Pancreas (tissue), 10 donors: ENCODE measurements at regions not wholly inside any gene's neighbourhood (a gene's known extent, or its start where the extent isn't known, plus 50 kb on each side); places are given as distances from the start of the nearest gene placed in this dataset.

Experiments
- ATAC-seq, 4 donors: fragments of 200-7000 bp; cut with Tn5 transposase; one replicate each; pipeline versions ENCODE4 v1.8.0 to v1.9.1; 2020; ENCODE audit warnings: mild to moderate bottlenecking in 4 of 4, moderate library complexity in 4 of 4
- DNase-seq, 6 donors: peaks; one replicate each; pipeline ENCODE4 v3.0.0-alpha.2; 2020
- FAIRE-seq: peaks from 2 replicates; lab custom pipeline; 2012; peaks lifted over from hg19 to GRCh38; lab: Jason Lieb, UNC
- H3K27ac ChIP-seq, 4 donors: fragments of 200-600 bp; sonication (generic); 1 replicate in 3 of 4; 2 replicates in 1 of 4; pipeline versions ENCODE4 v1.5.0 to v1.8.0; 2020
- H3K27me3 ChIP-seq, 4 donors: fragments of 200-600 bp; one replicate each; pipeline ENCODE4 v1.8.0; 2021
- H3K36me3 ChIP-seq, 3 donors: fragments of 200-600 bp; sonication (generic) in 1 of 3; one replicate each; pipeline versions ENCODE4 v1.5.0 to v1.8.0; 2020 to 2021
- H3K4me1 ChIP-seq, 3 donors: fragments of 200-600 bp; one replicate each; pipeline ENCODE4 v1.8.0; 2021
- H3K4me3 ChIP-seq, 4 donors: fragments of 200-600 bp; sonication (generic) in 2 of 4; one replicate each; pipeline versions ENCODE4 v1.5.0 to v1.8.0; 2020 to 2021
- H3K9me3 ChIP-seq, 4 donors: fragments of 200-600 bp; one replicate each; pipeline ENCODE4 v1.8.0; 2021
- WGBS, 2 donors: extraction: QIAGEN DNeasy Blood & Tissue Kit; methylation state at CpG; one replicate each; pipeline ENCODE4 v1.1.7; 2013; 5-methylcytosine and 5-hydroxymethylcytosine counted together
- intact Hi-C, 3 donors: fragments of 100-400 bp; cut with DNase I; formaldehyde crosslinking; loops; one replicate each; pipeline versions ENCODE4 v1.11.1 to v1.14.2; 2022
- TF ChIP-seq, protein P1 (sequence below), 4 donors: fragments of 200-600 bp; sonication (generic) in 3 of 4; IDR thresholded peaks; one replicate each; pipeline versions ENCODE4 v1.5.0 to v1.8.0; 2021; ENCODE audit warnings: antibody characterized with exemption in 4 of 4
- donor health status: healthy with polysubstance abuse.
- donor health status: DM: no; HTN: no; CAD: no; lungs with moderate emphysema.
- donor health status: DM: no; HTN: no; CAD: no.
- donor health status: control.
- donor health status: control.
- donor health status: Bipolar disorder and iron deficiency.
- donor health status: DM: yes; HTN: yes; CAD: no.
- donor health status: DM: no; HTN: no; CAD: no.
- donor health status: DM: no; HTN: no; CAD: no.
- donor health status: DM: yes; HTN: yes; CAD: no.

DNA sequence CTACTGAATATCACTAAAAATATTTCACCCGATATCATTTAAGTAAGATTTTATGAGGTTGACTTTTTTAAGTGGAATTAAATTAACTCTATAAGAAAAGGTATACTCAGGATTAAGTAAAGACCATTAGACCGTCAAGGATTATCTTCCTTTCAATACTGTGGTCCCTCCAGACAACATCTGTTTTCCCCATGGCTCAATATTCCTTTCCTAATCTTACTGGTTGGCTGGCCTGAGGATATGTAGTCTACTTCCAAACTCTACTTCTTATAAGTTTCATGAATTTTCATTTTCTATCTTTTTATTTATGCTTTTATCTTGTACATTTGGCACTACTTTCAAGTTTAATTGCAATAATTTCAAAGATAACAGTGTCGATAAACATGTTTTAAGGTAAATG is 725.4 kb downstream of the PCDH7 start:
- WGBS, 2 donors: 69 to 81% methylated on average over 3 of the region's 3 CpGs
- FAIRE-seq (no peak), ATAC-seq (no peak), DNase-seq (no peak)
- Histone ChIP-seq H3K27me3 (peaks cover 0 to 6% (median 0%) of the 10 kb centered on the region in 4 donors), H3K36me3 (no peaks in the 10 kb centered on the region), H3K4me1 (no peaks in the 10 kb centered on the region), H3K4me3 (no peak overlapping the region), H3K9me3 (no peaks in the 10 kb centered on the region), H3K27ac (no peak overlapping the region)
- TF ChIP-seq, protein P1, sequence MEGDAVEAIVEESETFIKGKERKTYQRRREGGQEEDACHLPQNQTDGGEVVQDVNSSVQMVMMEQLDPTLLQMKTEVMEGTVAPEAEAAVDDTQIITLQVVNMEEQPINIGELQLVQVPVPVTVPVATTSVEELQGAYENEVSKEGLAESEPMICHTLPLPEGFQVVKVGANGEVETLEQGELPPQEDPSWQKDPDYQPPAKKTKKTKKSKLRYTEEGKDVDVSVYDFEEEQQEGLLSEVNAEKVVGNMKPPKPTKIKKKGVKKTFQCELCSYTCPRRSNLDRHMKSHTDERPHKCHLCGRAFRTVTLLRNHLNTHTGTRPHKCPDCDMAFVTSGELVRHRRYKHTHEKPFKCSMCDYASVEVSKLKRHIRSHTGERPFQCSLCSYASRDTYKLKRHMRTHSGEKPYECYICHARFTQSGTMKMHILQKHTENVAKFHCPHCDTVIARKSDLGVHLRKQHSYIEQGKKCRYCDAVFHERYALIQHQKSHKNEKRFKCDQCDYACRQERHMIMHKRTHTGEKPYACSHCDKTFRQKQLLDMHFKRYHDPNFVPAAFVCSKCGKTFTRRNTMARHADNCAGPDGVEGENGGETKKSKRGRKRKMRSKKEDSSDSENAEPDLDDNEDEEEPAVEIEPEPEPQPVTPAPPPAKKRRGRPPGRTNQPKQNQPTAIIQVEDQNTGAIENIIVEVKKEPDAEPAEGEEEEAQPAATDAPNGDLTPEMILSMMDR (IDR thresholded peaks at IDR 0.05): no peak
- intact Hi-C loops: no loop called here

- TF ChIP-seq, protein P1 (IDR thresholded peaks at IDR 0.05): no peak
- intact Hi-C loops: no loop called here
- no peaks in the 10 kb centered on the region for H3K36me3 ChIP-seq
- DNase-seq (no peak), ATAC-seq (no peak), FAIRE-seq (no peak)
- H3K4me3 ChIP-seq: no peak overlapping the region
- H3K27ac ChIP-seq: no peak overlapping the region
- H3K4me1 ChIP-seq: no peaks in the 10 kb centered on the region
- no peaks in the 10 kb centered on the region for H3K9me3 ChIP-seq
- H3K27me3 ChIP-seq: no peaks in the 10 kb centered on the region
Measured at GRCh38 chr4:31455612-31456011, 735.4 kb downstream of the PCDH7 start.

- no peaks in the 10 kb centered on the region for H3K36me3 ChIP-seq
- intact Hi-C loops: no loop called here
- 80 to 83% methylated on average over 4 of the region's 4 CpGs for WGBS, 2 donors
- no peak overlapping the region for H3K4me3 ChIP-seq
- H3K27me3 ChIP-seq: no peaks in the 10 kb centered on the region
- no peaks in the 10 kb centered on the region for H3K9me3 ChIP-seq
- no peak overlapping the region for H3K27ac ChIP-seq
- H3K4me1 ChIP-seq: no peaks in the 10 kb centered on the region
- FAIRE-seq (no peak), ATAC-seq (no peak), DNase-seq (no peak)
- TF ChIP-seq, protein P1 (IDR thresholded peaks at IDR 0.05): no peak
Measured at GRCh38 chr4:31458813-31459212, 738.6 kb downstream of the PCDH7 start.

DNA sequence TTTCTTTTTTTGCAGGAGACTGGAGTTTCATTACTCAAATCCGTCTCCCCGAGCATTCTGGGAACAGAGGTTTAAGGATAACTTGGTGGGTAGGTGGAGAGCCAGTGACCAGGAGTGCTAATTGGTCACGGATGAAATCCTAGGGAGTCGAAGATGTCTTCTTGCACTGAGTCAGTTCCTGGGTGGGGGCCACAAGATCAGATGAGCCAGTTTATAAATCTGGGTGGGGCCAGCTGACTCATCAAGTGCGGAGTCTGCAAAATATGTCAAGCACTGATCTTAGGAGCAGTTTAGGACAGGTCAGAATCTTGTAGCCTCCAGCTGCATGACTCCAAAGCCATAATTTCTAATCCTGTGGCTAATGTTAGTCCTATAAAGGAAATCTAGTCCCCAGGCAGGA is 741.3 kb downstream of the PCDH7 start:
- Histone ChIP-seq H3K27me3 (no peaks in the 10 kb centered on the region), H3K36me3 (no peaks in the 10 kb centered on the region), H3K4me1 (no peaks in the 10 kb centered on the region), H3K9me3 (no peaks in the 10 kb centered on the region), H3K27ac (no peak overlapping the region), H3K4me3 (no peak overlapping the region)
- WGBS, 2 donors: 74 to 90% methylated on average over 5 of the region's 5 CpGs
- DNase-seq (no peak), FAIRE-seq (no peak), ATAC-seq (no peak)
- intact Hi-C loops: no loop called here
- TF ChIP-seq, protein P1 (IDR thresholded peaks at IDR 0.05): no peak

DNA sequence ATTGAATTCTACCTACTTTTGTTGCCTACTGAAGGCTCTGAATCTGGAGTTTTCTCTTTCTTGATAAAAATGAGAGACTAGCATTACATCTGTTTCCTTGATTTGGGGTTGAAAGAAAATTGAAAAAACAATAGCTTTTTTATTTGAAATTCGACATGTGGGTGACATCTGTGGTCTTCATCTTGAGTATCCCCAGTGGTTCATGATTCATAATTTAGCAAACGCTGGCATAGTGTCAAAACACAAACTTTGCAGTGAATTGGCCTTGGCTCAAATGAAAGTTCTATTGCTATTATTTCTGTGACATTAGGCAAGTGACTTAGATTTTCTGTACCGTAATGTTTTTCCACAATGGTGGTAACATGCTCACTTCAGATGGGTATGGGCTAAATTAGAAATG is 747.6 kb downstream of the PCDH7 start:
- no peaks in the 10 kb centered on the region for H3K36me3 ChIP-seq
- no peak for ATAC-seq
- H3K9me3 ChIP-seq: no peaks in the 10 kb centered on the region
- no peak for DNase-seq
- H3K4me3 ChIP-seq: no peak overlapping the region
- FAIRE-seq: no peak
- TF ChIP-seq, protein P1 (IDR thresholded peaks at IDR 0.05): no peak
- intact Hi-C loops: no loop called here
- H3K27ac ChIP-seq: no peak overlapping the region
- H3K27me3 ChIP-seq: no peaks in the 10 kb centered on the region
- H3K4me1 ChIP-seq: no peaks in the 10 kb centered on the region
- WGBS, 2 donors: 51 to 56% methylated on average over 3 of the region's 3 CpGs
